A549 (cell line): ENCODE measurements at regions not wholly inside any gene's neighbourhood (a gene's known extent, or its start where the extent isn't known, plus 50 kb on each side); places are given as distances from the start of the nearest gene placed in this dataset.
"Not testable (repeated sequence)": the region's sequence is repeated elsewhere in the genome, so short reads cannot be mapped to it uniquely, and the experiment has no call there.

Source experiments
- ATAC-seq, 2 experiments: fragments of 200-7000 bp in 1 of 2; fragments of >200 bp in 1 of 2; cut with Nextera tagmentation in 1 of 2; cut with Tn5 transposase in 1 of 2; 3 replicates each; pipeline versions ENCODE4 v1.8.0 to v1.9.1; 2018 to 2020; ENCODE audit warnings: mild to moderate bottlenecking in 1 of 2, moderate library complexity in 1 of 2
- CTCF ChIA-PET: fragments of 300-600 bp; sonication (Branson Sonifier 250); formaldehyde crosslinking; extraction: SDS; loops from one replicate; lab custom pipeline; 2021; ENCODE audit warnings: antibody characterized with exemption, inconsistent platforms; lab: Yijun Ruan, JAX
- POLR2A ChIA-PET: fragments of 350-600 bp; formaldehyde crosslinking; extraction: SDS; loops from one replicate; lab custom pipeline; 2021; ENCODE audit warnings: antibody characterized with exemption, inconsistent platforms; lab: Yijun Ruan, JAX
- DNase-seq, 2 experiments: peaks; one replicate each; pipeline versions ENCODE4 v3.0.0 to v3.0.0-alpha.2; 2011 to 2016; ENCODE audit warnings: low read depth in 1 of 2, low spot score in 1 of 2
- FAIRE-seq: peaks from 2 replicates; lab custom pipeline; 2011; peaks lifted over from hg19 to GRCh38; lab: Jason Lieb, UNC
- H3K27ac ChIP-seq, 2 experiments: fragments of >200 bp; sonication (Bioruptor Twin); formaldehyde crosslinking; 3 replicates each; pipeline ENCODE4 v1.5.1; 2016 to 2017
- H3K4me1 ChIP-seq: fragments of >200 bp; sonication (Bioruptor Twin); formaldehyde crosslinking; 3 replicates; pipeline ENCODE4 v1.6.1; 2016
- H3K4me2 ChIP-seq: fragments of >200 bp; sonication (Bioruptor Twin); formaldehyde crosslinking; 3 replicates; pipeline ENCODE4 v1.6.1; 2016
- H3K4me3 ChIP-seq: fragments of >200 bp; sonication (Bioruptor Twin); formaldehyde crosslinking; 3 replicates; pipeline ENCODE4 v1.5.1; 2016
- H3K9me3 ChIP-seq: fragments of >200 bp; sonication (Bioruptor Twin); formaldehyde crosslinking; 3 replicates; pipeline ENCODE4 v1.6.1; 2016
- ATOH8 ChIP-seq: fragments of 250-450 bp; sonication (Bioruptor Pico); IDR thresholded peaks from 2 replicates; pipeline ENCODE4 v1.5.0; 2020; ENCODE audit warnings: low read depth, mild to moderate bottlenecking, moderate library complexity
- BHLHE40 ChIP-seq: IDR thresholded peaks from 2 replicates; pipeline ENCODE4 v1.6.1; 2012; ENCODE audit warnings: low read depth, low read length, inconsistent platforms
- CBX8 ChIP-seq: fragments of 200-600 bp; sonication (generic); IDR thresholded peaks from 2 replicates; pipeline ENCODE4 v1.6.1; 2016
- CEBPB ChIP-seq, 2 experiments: fragments of >200 bp in 1 of 2; sonication (Bioruptor Twin) in 1 of 2; formaldehyde crosslinking in 1 of 2; IDR thresholded peaks; 2 replicates each; pipeline ENCODE4 v1.6.1; 2012 to 2016
- E2F6 ChIP-seq: IDR thresholded peaks from 2 replicates; pipeline ENCODE4 v1.6.1; 2012; ENCODE audit warnings: low read depth, borderline replicate concordance
- ELK1 ChIP-seq: fragments of 150-350 bp; IDR thresholded peaks from 2 replicates; pipeline ENCODE4 v1.6.1; 2014; ENCODE audit warnings: low read depth, mild to moderate bottlenecking, low read length
- FOSB ChIP-seq: fragments of 250-450 bp; sonication (Bioruptor Pico); IDR thresholded peaks from 2 replicates; pipeline ENCODE4 v1.5.0; 2020; ENCODE audit warnings: mild to moderate bottlenecking, moderate library complexity
- FOSL2 ChIP-seq, 2 experiments: fragments of 450-650 bp in 1 of 2; fragments of >200 bp in 1 of 2; sonication (Bioruptor Twin) in 1 of 2; formaldehyde crosslinking; IDR thresholded peaks; 2 replicates each; pipeline versions ENCODE4 v1.5.0 to v1.6.1; 2016 to 2020; ENCODE audit warnings: mild to moderate bottlenecking in 1 of 2, moderate library complexity in 1 of 2
- HDAC2 ChIP-seq: fragments of 200-600 bp; sonication (generic); IDR thresholded peaks from 2 replicates; pipeline ENCODE4 v1.6.1; 2016
- HEYL ChIP-seq: fragments of 250-450 bp; sonication (Bioruptor Pico); IDR thresholded peaks from 2 replicates; pipeline ENCODE4 v1.8.0; 2021; ENCODE audit warnings: mild to moderate bottlenecking, moderate library complexity
- HMGXB4 ChIP-seq: fragments of 250-450 bp; sonication (Bioruptor Pico); IDR thresholded peaks from 2 replicates; pipeline ENCODE4 v1.5.0; 2021; ENCODE audit warnings: mild to moderate bottlenecking, moderate library complexity, borderline replicate concordance
- HOXA7 ChIP-seq: fragments of 250-450 bp; sonication (Bioruptor Pico); IDR thresholded peaks from 2 replicates; pipeline ENCODE4 v1.5.0; 2020; ENCODE audit warnings: mild to moderate bottlenecking, moderate library complexity
- JUN ChIP-seq, 2 experiments: fragments of >200 bp; sonication (Bioruptor Twin); formaldehyde crosslinking; IDR thresholded peaks; 2 replicates in 1 of 2; 3 replicates in 1 of 2; pipeline ENCODE4 v1.6.1; 2016 to 2017
- KDM1A ChIP-seq: fragments of 200-600 bp; sonication (generic); IDR thresholded peaks from 2 replicates; pipeline ENCODE4 v1.6.1; 2016; ENCODE audit warnings: low read depth, mild to moderate bottlenecking
- KDM5A ChIP-seq: fragments of 200-600 bp; sonication (generic); IDR thresholded peaks from 2 replicates; pipeline ENCODE4 v1.6.1; 2016; ENCODE audit warnings: antibody characterized with exemption, mild to moderate bottlenecking
- MAZ ChIP-seq: fragments of 150-350 bp; IDR thresholded peaks from 2 replicates; pipeline ENCODE4 v1.6.1; 2014; ENCODE audit warnings: antibody characterized with exemption, low read depth, low read length, borderline replicate concordance
- MYC ChIP-seq: IDR thresholded peaks from 2 replicates; pipeline ENCODE4 v1.6.1; 2012; ENCODE audit warnings: mild to moderate bottlenecking, inconsistent platforms, low read length, improper control_type of control experiment, borderline replicate concordance
- NPAS2 ChIP-seq: fragments of 250-450 bp; sonication (Bioruptor Pico); IDR thresholded peaks from 2 replicates; pipeline ENCODE4 v1.8.0; 2022; ENCODE audit warnings: mild to moderate bottlenecking, moderate library complexity, borderline replicate concordance
- PBX3 ChIP-seq: IDR thresholded peaks from 2 replicates; pipeline ENCODE4 v1.6.1; 2012
- POLR2A ChIP-seq: IDR thresholded peaks from 2 replicates; pipeline ENCODE4 v1.6.1; 2012; ENCODE audit warnings: mild to moderate bottlenecking, low read length
- RAD21 ChIP-seq, 2 experiments: fragments of >200 bp in 1 of 2; sonication (Bioruptor Twin) in 1 of 2; formaldehyde crosslinking in 1 of 2; IDR thresholded peaks in 1 of 2; conservative IDR thresholded peaks in 1 of 2; 2 replicates in 1 of 2; 3 replicates in 1 of 2; pipeline ENCODE4 v1.6.1; 2012 to 2018; ENCODE audit warnings: inconsistent platforms in 1 of 2
- RCOR1 ChIP-seq: fragments of 150-350 bp; IDR thresholded peaks from 2 replicates; pipeline ENCODE4 v1.6.1; 2014; ENCODE audit warnings: antibody characterized with exemption, low read length, low read depth
- SREBF2 ChIP-seq: fragments of 450-650 bp; IDR thresholded peaks from 2 replicates; pipeline ENCODE4 v1.6.1; 2014; ENCODE audit warnings: mild to moderate bottlenecking, moderate library complexity
- USF2 ChIP-seq: fragments of 450-650 bp; IDR thresholded peaks from 2 replicates; pipeline ENCODE4 v1.6.1; 2014; ENCODE audit warnings: antibody characterized with exemption
- ZC3H11A ChIP-seq: fragments of 450-650 bp; IDR thresholded peaks from 2 replicates; pipeline ENCODE4 v1.6.1; 2014; ENCODE audit warnings: antibody characterized with exemption, mild to moderate bottlenecking
- ZNF302 ChIP-seq: fragments of 250-450 bp; sonication (Bioruptor Pico); IDR thresholded peaks from 2 replicates; pipeline ENCODE4 v1.9.0; 2021; ENCODE audit warnings: inconsistent platforms, mild to moderate bottlenecking, moderate library complexity
- ZSCAN20 ChIP-seq: fragments of 250-450 bp; sonication (Bioruptor Pico); IDR thresholded peaks from 2 replicates; pipeline ENCODE4 v1.8.0; 2022; ENCODE audit warnings: mild to moderate bottlenecking, moderate library complexity
- WGBS: methylation state at CpG from one replicate; pipeline ENCODE4 v1.1.6; 2017; ENCODE audit errors: missing lambda C conversion rate; 5-methylcytosine and 5-hydroxymethylcytosine counted together

- H3K27ac ChIP-seq, POLR2A ChIA-PET, H3K4me3 ChIP-seq, H3K4me2 ChIP-seq, CTCF ChIA-PET, H3K4me1 ChIP-seq, FAIRE-seq, DNase-seq, H3K9me3 ChIP-seq, ATAC-seq: not testable (repeated sequence)
- 5% methylated on average over 5 of the region's 5 CpGs for WGBS
Observed at GRCh38 chr14:48259232-48259631, 583.8 kb upstream of the MDGA2 start.

- ATAC-seq, H3K27ac ChIP-seq, DNase-seq, H3K4me1 ChIP-seq, H3K4me3 ChIP-seq, H3K4me2 ChIP-seq, POLR2A ChIA-PET, CTCF ChIA-PET, H3K9me3 ChIP-seq, FAIRE-seq: not testable (repeated sequence)
- WGBS: 11% methylated on average over 9 of the region's 9 CpGs
Observed at GRCh38 chr14:48258703-48259102, 583.3 kb upstream of the MDGA2 start.

- no peak for TF ChIP-seq HEYL
- no peak for TF ChIP-seq E2F6
- no peak for TF ChIP-seq POLR2A
- no peak for TF ChIP-seq FOSB (CRISPR knock-in tag)
- TF ChIP-seq ZNF302 (CRISPR knock-in tag): no peak
- TF ChIP-seq SREBF2: no peak
- TF ChIP-seq JUN (IDR thresholded peaks at IDR 0.05): no peak
- TF ChIP-seq ATOH8 (CRISPR knock-in tag): no peak
- no peak for TF ChIP-seq NPAS2
- TF ChIP-seq ZC3H11A: no peak
- no peak for TF ChIP-seq MAZ
- no peak for TF ChIP-seq MYC
- TF ChIP-seq KDM1A: no peak
- no peak for TF ChIP-seq HMGXB4 (CRISPR knock-in tag)
- TF ChIP-seq CEBPB (IDR thresholded peaks at IDR 0.05): no peak
- Histone ChIP-seq H3K4me1 (no peaks in the 10 kb centered on the region), H3K9me3 (no peaks in the 10 kb centered on the region), H3K4me3 (no peak overlapping the region), H3K4me2 (no peak overlapping the region), H3K27ac (no peak overlapping the region)
- POLR2A ChIA-PET: no interaction called here
- CTCF ChIA-PET: no interaction called here
- FAIRE-seq: no peak
- DNase-seq: no peak
- no peak for ATAC-seq
- 0% methylated on average over 4 of the region's 4 CpGs for WGBS
Observed at GRCh38 chr14:48253020-48253419, 577.6 kb upstream of the MDGA2 start.

GRCh38 chr14:48251290-48251689 lies 575.9 kb upstream of the MDGA2 start:
- no peak for FAIRE-seq
- no peak for TF ChIP-seq HOXA7 (CRISPR knock-in tag)
- TF ChIP-seq HDAC2: no peak
- TF ChIP-seq KDM1A: no peak
- no peak for TF ChIP-seq RCOR1
- no peak for TF ChIP-seq CBX8
- TF ChIP-seq ZSCAN20: no peak
- no peak for TF ChIP-seq HEYL
- no peak for TF ChIP-seq ELK1
- TF ChIP-seq POLR2A: no peak
- TF ChIP-seq RAD21 (conservative IDR thresholded peaks at IDR 0.05 in 1 of 2, IDR thresholded peaks at IDR 0.05 in 1 of 2): no peak
- TF ChIP-seq BHLHE40: no peak
- TF ChIP-seq PBX3: no peak
- TF ChIP-seq KDM5A: no peak
- no peak for TF ChIP-seq USF2
- no peak for TF ChIP-seq FOSL2 (IDR thresholded peaks at IDR 0.05)
- TF ChIP-seq FOSL2 (CRISPR knock-in tag; IDR thresholded peaks at IDR 0.05): no peak
- TF ChIP-seq ZC3H11A: no peak

More at GRCh38 chr14:48251290-48251689, 575.9 kb upstream of the MDGA2 start:
- no peak overlapping the region for H3K4me3 ChIP-seq
- DNase-seq (no peak), ATAC-seq (no peak)
- ChIA-PET POLR2A (no interaction called here), CTCF (no interaction called here)
- no peak overlapping the region for H3K4me2 ChIP-seq
- H3K27ac ChIP-seq: no peak overlapping the region
- no peaks in the 10 kb centered on the region for H3K4me1 ChIP-seq
- 58% methylated on average over 5 of the region's 5 CpGs for WGBS
- H3K9me3 ChIP-seq: no peaks in the 10 kb centered on the region
